CD14-positive monocyte (primary cell): ENCODE measurements at regions not wholly inside any gene's neighbourhood (a gene's known extent, or its start where the extent isn't known, plus 50 kb on each side); places are given as distances from the start of the nearest gene placed in this dataset.

ENCODE experiments used
- DNase-seq, 3 donors: peaks; one replicate each; pipeline ENCODE4 v3.0.0-alpha.2; 2011 to 2022
- H2AFZ ChIP-seq: 2 replicates; pipeline ENCODE4 v1.6.0; 2012; ENCODE audit warnings: mild to moderate bottlenecking, low read depth, low read length, inconsistent platforms; ENCODE audit not compliant: insufficient read depth, poor library complexity, severe bottlenecking
- H3K27ac ChIP-seq, 2 donors: 1 replicate in 1 of 2; 2 replicates in 1 of 2; pipeline ENCODE4 v1.5.1; 2012 to 2013; ENCODE audit warnings: low read length in 2 of 2, control low read depth in 1 of 2, inconsistent platforms in 1 of 2, low read depth in 1 of 2, mild to moderate bottlenecking in 1 of 2
- H3K27me3 ChIP-seq, 2 donors: one replicate each; pipeline versions ENCODE4 v1.6.0 to v1.6.1; 2011 to 2013; ENCODE audit warnings: low read length in 2 of 2; ENCODE audit not compliant: control insufficient read depth in 2 of 2, insufficient read depth in 2 of 2
- H3K36me3 ChIP-seq, 2 donors: replicated peaks in 1 of 2; 1 replicate in 1 of 2; 2 replicates in 1 of 2; pipeline versions ENCODE4 v1.5.1 to v1.6.1; 2012 to 2013; ENCODE audit warnings: low read length in 2 of 2, control low read depth in 1 of 2, inconsistent platforms in 1 of 2, mild to moderate bottlenecking in 1 of 2; ENCODE audit not compliant: insufficient read depth in 2 of 2, control insufficient read depth in 1 of 2
- H3K4me1 ChIP-seq, 2 donors: 1 replicate in 1 of 2; 2 replicates in 1 of 2; pipeline versions ENCODE4 v1.5.1 to v1.6.1; 2012 to 2013; ENCODE audit warnings: low read length in 2 of 2, control low read depth in 1 of 2, inconsistent platforms in 1 of 2, mild to moderate bottlenecking in 1 of 2, moderate library complexity in 1 of 2; ENCODE audit not compliant: insufficient read depth in 2 of 2, control insufficient read depth in 1 of 2
- H3K4me2 ChIP-seq: replicated peaks from 2 replicates; pipeline ENCODE3; 2012; ENCODE audit warnings: low read length, moderate library complexity, mild to moderate bottlenecking; ENCODE audit not compliant: poor library complexity, severe bottlenecking; ENCODE audit errors: extremely low read depth
- H3K4me3 ChIP-seq, 3 experiments: fragments of 200-600 bp in 1 of 3; sonication (generic) in 1 of 3; replicated peaks in 1 of 3; 1 replicate in 2 of 3; 2 replicates in 1 of 3; pipeline ENCODE4 v1.5.1; 2011 to 2013; ENCODE audit warnings: low read length in 3 of 3, mild to moderate bottlenecking in 3 of 3, control low read depth in 2 of 3, low read depth in 2 of 3, inconsistent platforms in 1 of 3, moderate library complexity in 1 of 3
- H3K79me2 ChIP-seq: 2 replicates; pipeline ENCODE4 v1.6.0; 2012; ENCODE audit warnings: mild to moderate bottlenecking, control low read depth, inconsistent platforms, low read length, moderate library complexity; ENCODE audit not compliant: insufficient read depth
- H3K9ac ChIP-seq: 2 replicates; pipeline ENCODE4 v1.6.0; 2017; ENCODE audit warnings: low read length, mild to moderate bottlenecking; ENCODE audit not compliant: insufficient read depth, poor library complexity, severe bottlenecking
- H3K9me3 ChIP-seq, 2 donors: replicated peaks in 1 of 2; 1 replicate in 1 of 2; 2 replicates in 1 of 2; pipeline versions ENCODE4 v1.5.1 to v1.6.1; 2012 to 2013; ENCODE audit warnings: low read length in 2 of 2, control low read depth in 1 of 2; ENCODE audit not compliant: control insufficient read depth in 1 of 2, insufficient read depth in 1 of 2
- H4K20me1 ChIP-seq: 2 replicates; pipeline ENCODE4 v1.6.0; 2012; ENCODE audit warnings: mild to moderate bottlenecking, low read length, control low read depth, moderate library complexity; ENCODE audit not compliant: insufficient read depth
- H3K27ac Mint-ChIP-seq, 7 donors: one replicate each; pipeline ENCODE4 v1.8.0; 2020; ENCODE audit warnings: mild to moderate bottlenecking in 7 of 7, mixed read lengths in 7 of 7, moderate library complexity in 6 of 7, inconsistent platforms in 2 of 7
- H3K27me3 Mint-ChIP-seq, 3 donors: one replicate each; pipeline ENCODE4 v1.8.0; 2021 to 2022; ENCODE audit warnings: low read depth in 3 of 3, mild to moderate bottlenecking in 3 of 3, mixed read lengths in 3 of 3, moderate library complexity in 3 of 3, inconsistent platforms in 1 of 3
- H3K36me3 Mint-ChIP-seq, 2 donors: one replicate each; pipeline ENCODE4 v1.8.0; 2020; ENCODE audit warnings: mixed read lengths in 2 of 2, inconsistent platforms in 1 of 2, mild to moderate bottlenecking in 1 of 2
- H3K4me1 Mint-ChIP-seq: one replicate; pipeline ENCODE4 v1.8.0; 2020; ENCODE audit warnings: mild to moderate bottlenecking, mixed read lengths
- H3K4me3 Mint-ChIP-seq, 2 donors: one replicate each; pipeline ENCODE4 v1.8.0; 2020; ENCODE audit warnings: mild to moderate bottlenecking in 2 of 2, mixed read lengths in 2 of 2, moderate library complexity in 1 of 2
- H3K9me3 Mint-ChIP-seq, 7 donors: one replicate each; pipeline ENCODE4 v1.8.0; 2020 to 2022; ENCODE audit warnings: mixed read lengths in 7 of 7, mild to moderate bottlenecking in 6 of 7, moderate library complexity in 6 of 7, inconsistent platforms in 2 of 7
- CTCF ChIP-seq: fragments of 200-600 bp; IDR thresholded peaks from one replicate; pipeline ENCODE4 v1.8.0; 2022; ENCODE audit warnings: antibody characterized with exemption, mild to moderate bottlenecking
- WGBS: methylation state at CpG from one replicate; pipeline ENCODE4 v1.1.5; 2013; ENCODE audit warnings: missing lambda C conversion rate; ENCODE audit not compliant: insufficient coverage; 5-methylcytosine and 5-hydroxymethylcytosine counted together
- intact Hi-C, 2 donors: fragments of 100-400 bp; cut with micrococcal nuclease; formaldehyde crosslinking; loops; one replicate each; pipeline versions ENCODE4 v1.15.0 to v1.15.1; 2023

DNA sequence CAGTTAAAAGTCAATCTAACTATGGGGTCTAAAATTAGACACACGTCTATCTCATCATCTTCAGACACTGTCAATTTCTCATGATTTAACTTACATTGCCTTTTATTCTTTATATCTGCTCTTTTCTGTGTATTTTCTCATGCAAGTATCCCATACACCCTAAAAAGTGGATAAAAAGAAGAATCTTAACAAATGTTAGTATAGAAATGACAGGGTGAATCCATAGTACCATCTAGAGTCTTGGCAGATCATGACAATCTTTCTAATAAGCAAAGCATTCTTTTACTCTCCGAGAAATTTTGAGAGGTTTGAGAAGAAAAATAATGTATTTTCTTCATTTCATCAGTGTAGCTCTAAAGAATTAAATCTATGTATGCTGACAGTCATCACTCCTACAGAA is 382.7 kb downstream of the C6orf118 start:
- no peak overlapping the region for H3K4me2 ChIP-seq
- TF ChIP-seq CTCF = no peak
- no peaks in the 10 kb centered on the region for H3K36me3 Mint-ChIP-seq
- WGBS = no CpG with 5 or more reads among the region's 2 CpGs
- no peaks in the 10 kb centered on the region for H3K36me3 ChIP-seq
- H3K4me3 ChIP-seq = no peak overlapping the region
- H3K27ac Mint-ChIP-seq = no peak overlapping the region
- H3K9ac ChIP-seq = no peak overlapping the region
- no peak overlapping the region for H3K27ac ChIP-seq
- H3K4me3 Mint-ChIP-seq = no peak overlapping the region
- no peaks in the 10 kb centered on the region for H3K27me3 ChIP-seq
- intact Hi-C loops = no loop called here
- peaks cover 0 to 2% (median 0%) of the 10 kb centered on the region in 7 donors for H3K9me3 Mint-ChIP-seq
- no peaks in the 10 kb centered on the region for H3K9me3 ChIP-seq
- H3K79me2 ChIP-seq = no peaks in the 10 kb centered on the region
- no peaks in the 10 kb centered on the region for H3K4me1 Mint-ChIP-seq
- no peaks in the 10 kb centered on the region for H4K20me1 ChIP-seq
- no peaks in the 10 kb centered on the region for H3K4me1 ChIP-seq
- H3K27me3 Mint-ChIP-seq = peaks cover 0 to 3% (median 0%) of the 10 kb centered on the region in 3 donors
- H2AFZ ChIP-seq = no peak overlapping the region
- DNase-seq = no peak

DNA sequence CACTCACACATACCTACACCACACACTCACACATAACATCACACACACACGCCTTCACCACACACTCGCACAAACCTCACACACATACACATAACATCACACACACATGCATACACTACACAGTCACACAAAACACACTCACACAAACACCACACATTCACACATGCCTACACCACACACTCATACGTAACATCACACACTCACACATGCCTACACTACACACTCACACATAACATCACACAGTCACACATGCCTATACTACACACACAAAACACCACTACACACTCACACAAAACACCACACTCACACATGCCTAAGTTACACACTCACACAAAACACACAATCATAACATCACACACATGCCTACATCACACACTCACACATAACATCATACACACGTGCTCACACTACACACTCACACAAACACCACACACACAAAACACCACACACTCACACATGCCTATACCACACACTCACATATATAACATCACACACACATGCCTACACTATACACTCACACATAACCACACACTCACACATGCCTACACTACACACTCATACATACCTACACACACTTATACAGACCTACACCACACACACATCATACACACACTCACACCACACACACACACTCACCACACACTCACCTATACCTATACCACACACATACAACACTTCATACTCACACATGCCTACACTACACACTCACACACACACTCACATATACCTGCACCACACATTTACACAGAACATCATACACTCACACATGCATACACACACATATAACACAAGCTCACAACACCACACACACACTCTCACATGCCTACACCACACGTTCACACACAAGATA is 383.5 kb downstream of the C6orf118 start:
- Histone ChIP-seq H3K27ac (no peak overlapping the region), H3K4me3 (no peak overlapping the region), H3K4me1 (no peaks in the 10 kb centered on the region), H3K4me2 (no peak overlapping the region), H3K9me3 (no peaks in the 10 kb centered on the region), H2AFZ (no peak overlapping the region), H4K20me1 (no peaks in the 10 kb centered on the region), H3K27me3 (no peaks in the 10 kb centered on the region), H3K9ac (no peak overlapping the region), H3K79me2 (no peaks in the 10 kb centered on the region), H3K36me3 (no peaks in the 10 kb centered on the region)
- no peak for TF ChIP-seq CTCF
- Mint-ChIP-seq H3K4me3 (no peak overlapping the region), H3K4me1 (no peaks in the 10 kb centered on the region), H3K27me3 (peaks cover 0 to 3% (median 0%) of the 10 kb centered on the region in 3 donors), H3K27ac (no peak overlapping the region), H3K36me3 (no peaks in the 10 kb centered on the region), H3K9me3 (peaks cover 0 to 2% (median 0%) of the 10 kb centered on the region in 7 donors)
- WGBS = 86% methylated on average over 4 of the region's 5 CpGs
- intact Hi-C loops = no loop called here
- DNase-seq = no peak
